ENCODE measurements at regions not wholly inside any gene's neighbourhood (a gene's known extent, or its start where the extent isn't known, plus 50 kb on each side); places are given as distances from the start of the nearest gene placed in this dataset.

- TF ChIP-seq POLR2A (IDR thresholded peaks at IDR 0.05; ENCODE audit: low read length) = no peak
- no peak for TF ChIP-seq GATA1 (IDR thresholded peaks at IDR 0.05; ENCODE audit: low read depth, low read length)
Observed at GRCh38 chr18:64207820-64208219, 58.9 kb upstream of the LINC00305 start.
